CD4-positive, CD25-positive, alpha-beta regulatory T cell (primary cell): ENCODE measurements at regions not wholly inside any gene's neighbourhood (a gene's known extent, or its start where the extent isn't known, plus 50 kb on each side); places are given as distances from the start of the nearest gene placed in this dataset.
"Not testable (repeated sequence)": the region's sequence is repeated elsewhere in the genome, so short reads cannot be mapped to it uniquely, and the experiment has no call there.

ENCODE experiments used
- ATAC-seq, 2 donors: fragments of 150-1000 bp; cut with Tn5 transposase; one replicate each; pipeline ENCODE4 v1.10.0; 2021; ENCODE audit warnings: low read depth in 2 of 2, moderate number of reproducible peaks in 2 of 2, moderate library complexity in 1 of 2
- DNase-seq, 3 donors: peaks; one replicate each; pipeline versions ENCODE4 v3.0.0 to v3.0.0-alpha.2; 2012 to 2022; ENCODE audit warnings: mixed read lengths in 1 of 3
- H3K27ac ChIP-seq: one replicate; pipeline ENCODE4 v1.7.0; 2013; ENCODE audit warnings: mild to moderate bottlenecking, low read length; ENCODE audit not compliant: insufficient read depth, poor library complexity, severe bottlenecking
- H3K27me3 ChIP-seq: one replicate; pipeline ENCODE4 v1.7.0; 2013; ENCODE audit warnings: low read length; ENCODE audit not compliant: control insufficient read depth, insufficient read depth
- H3K36me3 ChIP-seq: one replicate; pipeline ENCODE4 v1.7.0; 2013; ENCODE audit warnings: mild to moderate bottlenecking, low read length, moderate library complexity; ENCODE audit not compliant: control insufficient read depth, insufficient read depth
- H3K4me1 ChIP-seq: 2 replicates; pipeline ENCODE4 v1.7.0; 2013; ENCODE audit warnings: mild to moderate bottlenecking, low read length; ENCODE audit not compliant: insufficient read depth, control insufficient read depth, poor library complexity, severe bottlenecking
- H3K4me3 ChIP-seq: one replicate; pipeline ENCODE4 v1.7.0; 2013; ENCODE audit warnings: low read depth, mild to moderate bottlenecking, low read length, moderate library complexity
- H3K9me3 ChIP-seq, 2 experiments: 1 replicate in 1 of 2; 2 replicates in 1 of 2; pipeline ENCODE4 v1.7.0; 2013; ENCODE audit warnings: low read length in 2 of 2, mild to moderate bottlenecking in 1 of 2, moderate library complexity in 1 of 2; ENCODE audit not compliant: control insufficient read depth in 2 of 2
- H3K27ac Mint-ChIP-seq, 3 donors: one replicate each; pipeline ENCODE4 v1.8.0; 2020 to 2022; ENCODE audit warnings: mild to moderate bottlenecking in 3 of 3, mixed read lengths in 3 of 3, moderate library complexity in 2 of 3
- H3K27me3 Mint-ChIP-seq: one replicate; pipeline ENCODE4 v1.8.0; 2022; ENCODE audit warnings: mild to moderate bottlenecking, mixed read lengths
- H3K36me3 Mint-ChIP-seq: one replicate; pipeline ENCODE4 v1.8.0; 2020; ENCODE audit warnings: mixed read lengths
- H3K4me1 Mint-ChIP-seq, 4 donors: one replicate each; pipeline ENCODE4 v1.8.0; 2020 to 2022; ENCODE audit warnings: mixed read lengths in 4 of 4, mild to moderate bottlenecking in 1 of 4
- H3K4me3 Mint-ChIP-seq, 4 donors: one replicate each; pipeline ENCODE4 v1.8.0; 2020 to 2022; ENCODE audit warnings: mild to moderate bottlenecking in 4 of 4, mixed read lengths in 4 of 4, moderate library complexity in 3 of 4
- H3K9me3 Mint-ChIP-seq, 7 donors: one replicate each; pipeline ENCODE4 v1.8.0; 2020 to 2022; ENCODE audit warnings: mixed read lengths in 7 of 7, mild to moderate bottlenecking in 3 of 7, moderate library complexity in 2 of 7

DNA sequence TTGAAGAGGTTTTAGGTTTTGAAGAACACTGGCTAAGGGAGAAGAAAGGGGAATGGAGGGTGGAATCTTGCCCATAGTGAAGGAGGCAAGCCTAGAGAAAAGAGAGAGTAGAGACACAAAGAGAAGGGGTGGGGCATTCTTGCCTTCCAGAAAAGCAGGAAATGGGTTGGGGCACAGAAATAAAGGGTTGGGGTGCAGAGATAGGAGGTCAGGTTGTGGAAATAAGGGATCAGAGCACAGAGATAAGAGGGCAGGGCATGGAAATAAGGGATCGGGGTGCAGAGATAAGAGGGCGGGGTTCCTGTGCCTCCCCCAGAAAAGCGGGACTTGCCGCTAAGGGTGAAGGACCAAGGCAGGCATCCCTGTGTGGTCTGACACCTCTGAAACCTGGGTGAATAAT lies 69.9 kb downstream of the ALG1L2 start:
- H3K9me3 ChIP-seq, H3K36me3 ChIP-seq, H3K4me1 Mint-ChIP-seq, H3K27ac ChIP-seq, H3K4me3 ChIP-seq, H3K9me3 Mint-ChIP-seq, DNase-seq, H3K4me1 ChIP-seq, ATAC-seq, H3K36me3 Mint-ChIP-seq, H3K27me3 ChIP-seq, H3K4me3 Mint-ChIP-seq: not testable (repeated sequence)
- H3K27me3 Mint-ChIP-seq = peaks cover 13% of the 10 kb centered on the region
- H3K27ac Mint-ChIP-seq = peak overlapping the region in 1 of 3 donors; percentile 50

DNA sequence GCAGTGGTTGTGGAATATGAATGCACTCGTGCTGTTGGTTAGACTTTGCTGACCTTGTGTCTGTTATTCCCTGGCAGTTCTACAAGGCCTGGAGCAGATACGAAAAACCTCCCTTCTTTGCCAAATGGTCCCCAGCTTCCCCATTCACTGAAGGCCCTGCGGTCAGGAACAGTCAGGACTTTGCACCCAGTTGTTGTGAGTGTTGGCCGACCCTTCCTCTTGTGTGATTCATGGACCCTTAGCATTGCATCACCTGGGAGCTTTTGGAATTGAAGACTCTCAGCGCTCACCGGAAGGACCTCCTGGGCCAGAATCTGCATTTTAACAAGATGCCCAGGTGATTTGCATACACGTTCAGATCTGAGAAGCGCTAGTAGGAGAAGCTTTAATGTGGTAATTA lies 71.6 kb downstream of the ALG1L2 start:
- not testable (repeated sequence) for H3K27me3 ChIP-seq, H3K27ac Mint-ChIP-seq, H3K4me3 ChIP-seq, H3K36me3 Mint-ChIP-seq, ATAC-seq, DNase-seq, H3K4me1 Mint-ChIP-seq, H3K27ac ChIP-seq, H3K4me1 ChIP-seq, H3K9me3 Mint-ChIP-seq, H3K9me3 ChIP-seq, H3K4me3 Mint-ChIP-seq, H3K36me3 ChIP-seq
- peaks cover 13% of the 10 kb centered on the region for H3K27me3 Mint-ChIP-seq

DNA sequence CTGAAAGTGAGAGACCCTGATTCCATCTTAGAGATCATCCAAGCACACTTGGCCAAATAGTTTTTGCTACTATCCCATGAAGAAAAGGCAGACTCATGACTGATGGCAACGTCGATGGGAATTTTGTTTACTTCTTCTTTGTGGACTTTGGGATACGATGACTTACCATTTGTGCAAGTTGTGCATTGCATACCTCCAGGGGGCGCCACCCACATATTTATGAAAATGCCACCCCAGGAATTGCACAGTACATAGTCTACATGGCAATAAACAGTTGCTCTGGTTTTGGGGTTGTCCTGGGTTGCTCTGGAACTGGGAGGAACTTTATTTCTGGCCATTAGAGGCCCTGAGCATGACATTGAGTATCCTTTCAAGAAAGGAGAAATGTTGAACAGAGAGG lies 73.8 kb downstream of the ALG1L2 start:
- not testable (repeated sequence) for H3K9me3 Mint-ChIP-seq, H3K27ac Mint-ChIP-seq, H3K4me3 ChIP-seq, H3K4me3 Mint-ChIP-seq, H3K9me3 ChIP-seq, H3K36me3 Mint-ChIP-seq, H3K36me3 ChIP-seq, H3K27me3 ChIP-seq, H3K4me1 ChIP-seq, ATAC-seq, H3K4me1 Mint-ChIP-seq, H3K27ac ChIP-seq, DNase-seq
- H3K27me3 Mint-ChIP-seq = peaks cover 13% of the 10 kb centered on the region

DNA sequence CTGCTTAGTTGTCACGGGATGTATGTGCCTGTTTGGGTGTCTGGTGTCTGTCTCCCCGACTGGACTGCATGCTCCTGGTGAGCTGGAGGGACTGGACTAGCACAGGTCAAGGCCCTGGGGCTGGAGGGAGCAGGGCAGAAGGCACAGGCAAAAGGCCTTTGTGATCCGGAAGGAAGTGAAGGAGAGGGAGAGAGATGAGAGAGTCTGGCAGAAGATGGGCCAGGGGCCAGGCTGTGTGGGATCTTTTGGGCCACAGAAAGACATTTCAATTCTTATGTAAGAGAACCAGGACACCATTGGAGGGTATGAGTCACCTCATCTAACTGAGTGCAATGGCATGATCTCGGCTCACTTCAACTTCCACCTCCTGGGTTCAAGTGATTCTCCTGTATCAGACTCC lies 85.2 kb downstream of the ALG1L2 start:
- H3K9me3 Mint-ChIP-seq, H3K36me3 Mint-ChIP-seq, DNase-seq, H3K4me1 Mint-ChIP-seq, H3K27me3 ChIP-seq, H3K4me3 ChIP-seq, H3K4me1 ChIP-seq, H3K4me3 Mint-ChIP-seq, H3K27ac Mint-ChIP-seq, H3K9me3 ChIP-seq, H3K27me3 Mint-ChIP-seq, H3K27ac ChIP-seq, ATAC-seq, H3K36me3 ChIP-seq: not testable (repeated sequence)

DNA sequence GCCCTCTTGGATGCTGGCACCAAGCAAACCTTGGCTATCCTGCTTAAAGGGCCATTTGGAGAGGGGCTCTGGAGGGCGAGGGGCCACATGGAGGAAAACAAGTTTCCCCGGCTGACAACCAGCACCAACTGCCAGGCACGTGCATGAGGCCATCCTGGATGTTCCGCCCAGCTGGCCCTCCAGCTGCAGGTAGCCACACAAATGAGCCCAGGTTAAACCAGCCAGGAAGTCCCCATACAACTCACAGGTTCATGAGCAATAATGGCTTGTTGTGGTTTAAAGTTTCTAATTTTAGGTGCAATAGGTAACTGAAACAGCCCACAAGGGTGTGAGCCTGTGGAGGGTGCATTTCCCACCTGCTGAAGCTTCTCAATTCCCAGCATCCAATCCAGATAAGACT lies 93.6 kb downstream of the ALG1L2 start:
- DNase-seq, H3K4me3 ChIP-seq, ATAC-seq, H3K36me3 Mint-ChIP-seq, H3K36me3 ChIP-seq, H3K27me3 ChIP-seq, H3K27ac ChIP-seq, H3K27ac Mint-ChIP-seq, H3K4me3 Mint-ChIP-seq, H3K9me3 Mint-ChIP-seq, H3K27me3 Mint-ChIP-seq, H3K9me3 ChIP-seq: not testable (repeated sequence)
- peaks cover 7 to 29% (median 19%) of the 10 kb centered on the region in 4 donors for H3K4me1 Mint-ChIP-seq
- peaks cover 12% of the 10 kb centered on the region for H3K4me1 ChIP-seq

DNA sequence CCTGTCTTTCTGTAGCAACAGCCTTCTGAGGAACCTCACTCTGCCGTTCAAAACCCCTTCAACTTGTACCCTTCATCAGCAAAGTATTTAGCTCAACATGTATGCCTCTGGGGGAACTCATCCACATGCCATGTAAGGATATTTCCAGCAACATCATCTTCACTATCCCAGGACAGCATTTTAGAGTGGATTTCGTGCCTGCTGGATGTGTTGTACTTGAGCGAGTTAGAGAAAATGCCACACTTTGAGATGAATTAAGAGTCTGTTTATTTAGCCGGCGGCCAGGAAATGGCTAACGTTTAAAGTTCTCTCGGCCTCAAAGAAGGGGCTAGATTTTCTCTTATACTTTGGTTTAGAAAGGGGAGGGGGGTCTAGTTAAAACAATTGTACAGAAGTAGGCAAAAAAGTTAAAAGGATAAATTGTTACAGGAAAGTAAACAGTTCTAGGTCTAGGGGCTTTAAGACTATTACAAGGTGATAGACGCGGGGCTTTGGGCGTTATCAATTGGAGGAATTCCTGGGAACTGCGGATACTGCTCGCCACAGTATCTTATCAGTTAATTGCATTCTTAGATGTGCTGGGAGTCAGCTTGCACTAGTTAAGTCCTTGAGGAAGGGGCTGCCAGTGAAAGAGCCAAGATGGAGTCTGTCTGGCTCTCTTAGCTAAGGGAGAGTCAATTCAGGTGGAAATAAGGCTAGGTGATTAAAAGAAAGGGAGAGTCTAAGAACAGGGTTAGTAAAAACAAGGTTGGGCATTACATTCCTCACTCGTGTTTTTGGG lies 95.0 kb downstream of the ALG1L2 start:
- Mint-ChIP-seq H3K4me3 (peak overlapping the region in 2 of 4 donors; percentile 26 to 51), H3K4me1 (peaks cover 7 to 35% (median 19%) of the 10 kb centered on the region in 4 donors)
- H3K36me3 Mint-ChIP-seq, ATAC-seq, H3K9me3 ChIP-seq, H3K27ac ChIP-seq, H3K27ac Mint-ChIP-seq, H3K4me3 ChIP-seq, DNase-seq, H3K36me3 ChIP-seq, H3K27me3 Mint-ChIP-seq, H3K27me3 ChIP-seq, H3K9me3 Mint-ChIP-seq: not testable (repeated sequence)
- H3K4me1 ChIP-seq = peaks cover 13% of the 10 kb centered on the region

DNA sequence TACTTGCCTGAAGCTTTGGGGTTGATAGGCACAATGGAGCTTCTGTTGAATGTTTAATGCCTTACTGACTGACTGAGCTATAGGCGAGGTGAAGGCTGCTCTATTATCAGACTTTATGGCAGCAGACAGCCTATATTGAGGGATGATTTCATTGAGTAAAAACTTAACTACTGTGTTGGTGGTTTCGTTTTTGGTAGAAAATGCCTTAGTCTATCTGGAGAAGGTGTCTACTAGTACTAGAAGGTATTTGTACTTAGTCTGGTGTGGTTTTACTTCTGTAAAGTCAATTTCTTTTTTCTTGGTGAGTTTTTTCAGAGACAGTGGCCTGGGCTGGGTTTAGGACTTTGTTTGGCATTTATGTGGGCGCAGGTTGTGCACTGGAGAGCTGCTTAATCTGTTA lies 97.2 kb downstream of the ALG1L2 start:
- Mint-ChIP-seq H3K27ac (peak overlapping the region; percentile 93 to 98 (median 97)), H3K4me3 (peak overlapping the region; percentile 50 to 92 (median 86)), H3K4me1 (peaks cover 7 to 37% (median 19%) of the 10 kb centered on the region in 4 donors)
- Histone ChIP-seq H3K4me3 (peak overlapping the region; percentile 47), H3K27ac (peak overlapping the region; percentile 69), H3K4me1 (peaks cover 13% of the 10 kb centered on the region)
- not testable (repeated sequence) for H3K27me3 Mint-ChIP-seq, H3K9me3 Mint-ChIP-seq, H3K27me3 ChIP-seq, H3K36me3 Mint-ChIP-seq, H3K36me3 ChIP-seq, H3K9me3 ChIP-seq, ATAC-seq
- peak in 1 of 3 donors; percentile 19 for DNase-seq

DNA sequence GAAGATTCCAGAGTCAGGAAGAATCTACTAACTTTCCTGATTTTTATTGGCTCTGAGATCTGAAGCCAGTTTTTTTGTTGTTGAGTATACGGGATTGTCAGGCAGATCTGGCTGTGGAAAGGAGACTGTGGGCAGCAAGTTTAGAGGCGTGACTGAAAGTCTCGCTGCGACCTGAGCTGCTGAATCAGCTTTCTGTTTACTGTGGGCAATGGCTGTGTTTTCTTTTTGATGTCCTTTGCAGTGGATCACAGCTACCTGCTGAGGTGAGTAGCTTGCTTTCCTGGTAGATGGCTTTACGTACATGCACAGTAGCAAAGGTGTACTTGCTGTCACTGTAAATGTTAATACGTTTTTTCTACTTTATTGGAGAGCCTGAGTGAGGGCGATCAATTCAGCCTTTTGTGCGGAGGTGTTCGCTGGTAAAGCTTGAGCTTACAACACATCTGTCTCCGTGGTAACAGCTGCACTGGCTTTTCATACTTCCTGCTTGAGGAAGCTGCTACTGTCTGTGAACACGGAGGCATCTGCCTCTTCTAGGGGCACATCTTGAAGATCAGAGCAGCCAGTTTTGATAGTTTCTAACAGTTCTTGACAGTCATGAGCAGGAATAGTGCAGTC lies 97.8 kb downstream of the ALG1L2 start:
- H3K27me3 Mint-ChIP-seq = not testable (repeated sequence)
- H3K4me1 ChIP-seq = peaks cover 13% of the 10 kb centered on the region
- peak overlapping the region; percentile 92 for H3K4me3 ChIP-seq

More for the DNA sequence above, 97.8 kb downstream of the ALG1L2 start:
- peak; percentile 8 to 74 (median 60) for DNase-seq
- H3K27ac ChIP-seq = peak overlapping the region; percentile 69
- peaks cover 7 to 32% (median 19%) of the 10 kb centered on the region in 4 donors for H3K4me1 Mint-ChIP-seq
- H3K9me3 Mint-ChIP-seq, ATAC-seq, H3K36me3 ChIP-seq, H3K9me3 ChIP-seq, H3K27me3 ChIP-seq, H3K36me3 Mint-ChIP-seq: not testable (repeated sequence)
- H3K27ac Mint-ChIP-seq = peak overlapping the region; percentile 93 to 98 (median 97)
- H3K4me3 Mint-ChIP-seq = peak overlapping the region; percentile 50 to 92 (median 86)
